K562 (cell line): ENCODE measurements at regions not wholly inside any gene's neighbourhood (a gene's known extent, or its start where the extent isn't known, plus 50 kb on each side); places are given as distances from the start of the nearest gene placed in this dataset.

Experiments used
- EHMT2 ChIP-seq: fragments of 450-650 bp; IDR thresholded peaks from 2 replicates; pipeline ENCODE4 v1.6.1; 2018; ENCODE audit warnings: antibody characterized with exemption
- MYC ChIP-seq, 2 experiments: fragments of 250-450 bp in 1 of 2; sonication (Bioruptor Pico) in 1 of 2; IDR thresholded peaks; 2 replicates each; pipeline versions ENCODE4 v1.5.1 to v1.6.1; 2012 to 2021; ENCODE audit warnings: low read depth in 2 of 2, borderline replicate concordance in 1 of 2, improper control_type of control experiment in 1 of 2, low read length in 1 of 2, mild to moderate bottlenecking in 1 of 2, moderate library complexity in 1 of 2
- NFYB ChIP-seq: IDR thresholded peaks from 2 replicates; pipeline ENCODE4 v1.6.1; 2011; ENCODE audit warnings: mild to moderate bottlenecking, moderate library complexity; ENCODE audit not compliant: insufficient read length; ENCODE audit errors: extremely low read depth

GRCh38 chr1:177748080-177748801, 221.6 kb downstream of the SEC16B start:
- TF ChIP-seq EHMT2: no peak
- TF ChIP-seq MYC (IDR thresholded peaks at IDR 0.05; ENCODE audit: low read depth, low read length): no peak
- no peak for TF ChIP-seq MYC (CRISPR knock-in tag; IDR thresholded peaks at IDR 0.05; ENCODE audit: borderline replicate concordance, low read depth)
- TF ChIP-seq NFYB: no peak
